OCI-LY1 (cell line): ENCODE measurements at regions not wholly inside any gene's neighbourhood (a gene's known extent, or its start where the extent isn't known, plus 50 kb on each side); places are given as distances from the start of the nearest gene placed in this dataset.

ENCODE experiments used
- CTCF ChIP-seq: fragments of 200-600 bp; sonication (generic), shearing (Covaris generic); IDR thresholded peaks from 2 replicates; pipeline ENCODE4 v1.5.1; 2017; ENCODE audit warnings: mild to moderate bottlenecking, antibody characterized with exemption, low read length, moderate library complexity, mixed read lengths
- EZH2 ChIP-seq: fragments of 200-600 bp; sonication (generic), shearing (Covaris generic); IDR thresholded peaks from 2 replicates; pipeline ENCODE4 v1.8.0; 2017; ENCODE audit warnings: borderline replicate concordance, mixed run types, mild to moderate bottlenecking, antibody characterized with exemption, low read length, moderate library complexity, mixed read lengths

GRCh38 chr16:65272699-65273414 is 151.0 kb upstream of the CDH11 start:
- TF ChIP-seq EZH2 (no peak), CTCF (no peak)
